SK-N-SH (cell line): ENCODE measurements at regions not wholly inside any gene's neighbourhood (a gene's known extent, or its start where the extent isn't known, plus 50 kb on each side); places are given as distances from the start of the nearest gene placed in this dataset.

ENCODE experiments used
- CHD2 ChIP-seq: fragments of 150-350 bp; IDR thresholded peaks from 2 replicates; pipeline ENCODE4 v1.6.1; 2018; ENCODE audit warnings: low read length; ENCODE audit not compliant: partially characterized antibody
- CTCF ChIP-seq: fragments of 200-600 bp; sonication (generic); IDR thresholded peaks from 2 replicates; pipeline ENCODE4 v1.6.1; 2017; ENCODE audit warnings: antibody characterized with exemption, mild to moderate bottlenecking, moderate library complexity
- EP300 ChIP-seq, 2 experiments: IDR thresholded peaks; 2 replicates each; pipeline versions ENCODE4 v1.4.0 to v1.6.1; 2012; ENCODE audit warnings: borderline replicate concordance in 1 of 2, low read depth in 1 of 2, low read length in 1 of 2
- EZH2phosphoT487 ChIP-seq: fragments of 200-600 bp; sonication (generic); IDR thresholded peaks from 2 replicates; pipeline ENCODE4 v1.6.1; 2017; ENCODE audit warnings: low read depth, mixed run types, mild to moderate bottlenecking, antibody characterized with exemption, moderate library complexity, borderline replicate concordance
- FOXM1 ChIP-seq: IDR thresholded peaks from 2 replicates; pipeline ENCODE4 v1.4.0; 2012; ENCODE audit warnings: low read depth, mild to moderate bottlenecking
- GABPA ChIP-seq: IDR thresholded peaks from 2 replicates; pipeline ENCODE4 v1.4.0; 2012; ENCODE audit warnings: low read depth, mild to moderate bottlenecking
- POLR2AphosphoS5 ChIP-seq: IDR thresholded peaks from 2 replicates; pipeline ENCODE4 v1.6.1; 2012; ENCODE audit warnings: low read depth, low read length
- RAD21 ChIP-seq: IDR thresholded peaks from 2 replicates; pipeline ENCODE4 v1.6.1; 2012; ENCODE audit warnings: mild to moderate bottlenecking, low read length
- RCOR1 ChIP-seq: fragments of 150-350 bp; IDR thresholded peaks from 2 replicates; pipeline ENCODE4 v1.6.1; 2017; ENCODE audit warnings: antibody characterized with exemption, low read length
- RXRA ChIP-seq: IDR thresholded peaks from 2 replicates; pipeline ENCODE4 v1.4.0; 2012; ENCODE audit warnings: low read depth, mild to moderate bottlenecking, borderline replicate concordance
- SIN3A ChIP-seq: IDR thresholded peaks from 2 replicates; pipeline ENCODE4 v1.6.1; 2012; ENCODE audit warnings: low read depth, mild to moderate bottlenecking, low read length, moderate library complexity, borderline replicate concordance
- USF1 ChIP-seq: IDR thresholded peaks from 2 replicates; pipeline ENCODE4 v1.4.0; 2012; ENCODE audit warnings: low read depth, borderline replicate concordance
- YY1 ChIP-seq: IDR thresholded peaks from 2 replicates; pipeline ENCODE4 v1.4.0; 2012; ENCODE audit warnings: low read depth, mild to moderate bottlenecking

- TF ChIP-seq SIN3A, result no peak
- TF ChIP-seq POLR2AphosphoS5, result no peak
- TF ChIP-seq USF1, result no peak
- TF ChIP-seq EP300 (IDR thresholded peaks at IDR 0.05; ENCODE audit: borderline replicate concordance in 1 of 2, low read depth in 1 of 2, low read length in 1 of 2), result no peak
- no peak for TF ChIP-seq RCOR1
- TF ChIP-seq GABPA, result no peak
- TF ChIP-seq CTCF, result peak; percentile 56
- TF ChIP-seq EZH2phosphoT487, result no peak
- TF ChIP-seq YY1, result no peak
- TF ChIP-seq CHD2, result no peak
- TF ChIP-seq RAD21, result peak; percentile 84
- no peak for TF ChIP-seq RXRA
- TF ChIP-seq FOXM1, result no peak
These were observed 460.6 kb downstream of the KCNJ2 start for GRCh38 chr17:70629902-70630301.
